HG03439 (cell line): ENCODE measurements at regions not wholly inside any gene's neighbourhood (a gene's known extent, or its start where the extent isn't known, plus 50 kb on each side); places are given as distances from the start of the nearest gene placed in this dataset.

Experiments
- ATAC-seq: cut with Tn5 transposase; IDR thresholded peaks from one replicate; pipeline ENCODE4 v1.9.1; 2021; ENCODE audit warnings: mild to moderate bottlenecking, moderate library complexity; ENCODE audit not compliant: unreplicated experiment

GRCh38 chr5:123755653-123756317 is 243.8 kb downstream of the CSNK1G3 start:
- no peak for ATAC-seq

GRCh38 chr5:123754908-123755307 is 242.9 kb downstream of the CSNK1G3 start:
- ATAC-seq, result no peak

- ATAC-seq, result no peak
These were observed 242.2 kb downstream of the CSNK1G3 start for GRCh38 chr5:123753937-123754891.

- ATAC-seq, result no peak
These were observed 241.4 kb downstream of the CSNK1G3 start for GRCh38 chr5:123753180-123753936.

GRCh38 chr5:123752552-123753179 is 240.7 kb downstream of the CSNK1G3 start:
- no peak for ATAC-seq

GRCh38 chr5:123751670-123752069 is 239.7 kb downstream of the CSNK1G3 start:
- no peak for ATAC-seq

- ATAC-seq, result no peak
These were observed 236.3 kb downstream of the CSNK1G3 start for GRCh38 chr5:123748239-123748638.

GRCh38 chr5:123746683-123747360 is 234.8 kb downstream of the CSNK1G3 start:
- no peak for ATAC-seq

- no peak for ATAC-seq
These were observed 232.1 kb downstream of the CSNK1G3 start for GRCh38 chr5:123743990-123744583.

GRCh38 chr5:123735384-123735783 is 223.4 kb downstream of the CSNK1G3 start:
- no peak for ATAC-seq

GRCh38 chr5:123732257-123732656 is 220.3 kb downstream of the CSNK1G3 start:
- no peak for ATAC-seq

- ATAC-seq, result no peak
These were observed 210.5 kb downstream of the CSNK1G3 start for GRCh38 chr5:123722451-123722850.

- no peak for ATAC-seq
These were observed 209.8 kb downstream of the CSNK1G3 start for GRCh38 chr5:123721675-123722276.

GRCh38 chr5:123720955-123721354 is 209.0 kb downstream of the CSNK1G3 start:
- ATAC-seq, result no peak

- ATAC-seq, result no peak
These were observed 208.4 kb downstream of the CSNK1G3 start for GRCh38 chr5:123720339-123720738.

GRCh38 chr5:123719004-123719403 is 207.0 kb downstream of the CSNK1G3 start:
- no peak for ATAC-seq

- no peak for ATAC-seq
These were observed 206.3 kb downstream of the CSNK1G3 start for GRCh38 chr5:123718238-123718637.

GRCh38 chr5:123717139-123717538 is 205.2 kb downstream of the CSNK1G3 start:
- ATAC-seq, result no peak

- no peak for ATAC-seq
These were observed 198.1 kb downstream of the CSNK1G3 start for GRCh38 chr5:123710031-123710430.
